Stimulated activated CD4-positive, alpha-beta T cell treated with anti-CD3 and anti-CD28 coated beads, Interleukin-1b, Interleukin-23, amount 100 ng/mL, for 24 hours (primary cell): ENCODE measurements at regions not wholly inside any gene's neighbourhood (a gene's known extent, or its start where the extent isn't known, plus 50 kb on each side); places are given as distances from the start of the nearest gene placed in this dataset.

Experiments used
- DNase-seq, 4 experiments: peaks; one replicate each; pipeline ENCODE4 v3.0.0-alpha.2; 2020; ENCODE audit warnings: low read depth in 4 of 4, low spot score in 1 of 4

DNA sequence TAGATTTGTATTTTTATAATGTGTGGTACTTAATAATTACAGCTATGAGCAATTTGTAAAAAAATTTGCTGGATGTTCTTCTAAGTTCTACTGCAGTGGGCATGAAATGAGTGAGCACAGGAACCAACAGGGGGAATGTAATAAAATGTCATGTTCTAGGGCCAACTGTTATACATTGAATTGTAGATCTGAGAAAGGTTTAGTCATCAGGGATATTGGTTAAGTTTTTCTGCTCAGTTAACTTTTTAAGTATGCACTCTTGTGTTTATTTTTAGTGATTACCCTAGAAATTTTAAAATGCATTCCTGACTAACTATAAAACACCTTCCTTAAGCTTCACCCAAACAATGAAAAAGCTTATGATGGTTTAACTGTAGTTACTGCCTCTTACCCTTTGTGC, 101.8 kb downstream of the CAND1 start:
- no peak for DNase-seq

DNA sequence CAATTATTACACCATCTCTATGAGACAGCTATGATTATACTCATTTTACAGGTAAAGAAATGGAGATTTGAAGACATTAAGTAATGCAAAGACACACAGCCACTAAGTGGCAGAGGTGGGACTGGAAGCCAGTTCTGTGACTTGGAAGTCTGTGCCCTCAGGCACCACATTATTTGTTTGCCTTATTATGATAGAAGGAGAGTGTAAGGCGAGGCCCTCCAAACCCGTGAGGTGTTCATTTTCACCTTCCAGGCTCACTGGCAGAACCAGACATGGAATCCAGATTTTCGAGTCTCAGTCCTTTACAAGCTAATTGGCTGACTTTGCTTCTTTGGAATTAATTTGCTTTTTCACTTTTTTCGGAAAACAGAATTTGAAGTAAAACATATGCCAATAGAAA, 107.9 kb downstream of the CAND1 start:
- DNase-seq, result no peak

DNA sequence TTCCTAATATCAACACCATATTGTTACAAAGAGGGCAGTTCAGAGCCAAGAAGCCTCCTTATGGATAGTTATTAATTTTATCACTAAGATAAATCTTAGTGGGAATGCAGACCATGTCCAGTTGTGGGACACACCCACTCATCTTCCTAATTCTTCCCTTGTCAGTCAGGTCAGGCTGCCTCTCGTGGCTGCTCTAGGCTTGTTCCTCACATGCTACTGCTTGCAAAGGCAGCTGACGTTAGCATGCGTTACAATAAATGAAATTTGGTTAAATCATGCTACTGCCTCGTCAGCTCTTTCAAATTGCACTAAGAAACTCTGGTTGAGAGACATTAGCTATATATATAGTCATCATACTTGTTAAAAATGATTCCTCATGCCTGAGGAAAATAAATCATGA, 108.4 kb downstream of the CAND1 start:
- no peak for DNase-seq

DNA sequence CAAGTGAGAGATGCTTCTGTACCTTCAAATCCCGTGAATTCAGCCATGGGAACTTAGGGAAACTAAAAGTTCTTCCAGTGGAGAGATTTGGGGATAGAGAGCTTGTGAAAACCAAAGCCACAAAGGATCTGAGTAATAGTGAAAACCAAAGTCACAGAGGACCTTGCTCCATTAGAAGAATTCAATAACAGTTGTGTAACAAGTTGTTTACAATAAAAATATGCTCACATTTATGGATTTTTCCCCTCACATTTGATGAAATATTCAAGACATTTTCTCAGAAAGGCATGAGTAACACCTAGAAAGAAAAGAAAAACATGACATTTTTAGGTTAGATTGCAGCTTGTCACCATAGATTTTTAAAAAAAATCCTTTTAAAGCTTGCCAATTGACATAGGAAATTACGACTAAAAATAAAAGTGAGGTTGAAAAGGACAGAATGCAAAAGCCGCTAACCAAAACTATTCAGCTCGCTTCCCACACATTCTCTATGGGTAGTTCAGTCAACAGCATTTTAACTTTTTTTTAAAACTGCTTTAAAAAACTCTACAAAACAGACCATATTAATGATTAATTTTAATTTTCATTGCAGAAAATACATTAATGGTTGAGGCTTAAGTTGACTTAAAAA, 113.2 kb downstream of the CAND1 start:
- no peak for DNase-seq

DNA sequence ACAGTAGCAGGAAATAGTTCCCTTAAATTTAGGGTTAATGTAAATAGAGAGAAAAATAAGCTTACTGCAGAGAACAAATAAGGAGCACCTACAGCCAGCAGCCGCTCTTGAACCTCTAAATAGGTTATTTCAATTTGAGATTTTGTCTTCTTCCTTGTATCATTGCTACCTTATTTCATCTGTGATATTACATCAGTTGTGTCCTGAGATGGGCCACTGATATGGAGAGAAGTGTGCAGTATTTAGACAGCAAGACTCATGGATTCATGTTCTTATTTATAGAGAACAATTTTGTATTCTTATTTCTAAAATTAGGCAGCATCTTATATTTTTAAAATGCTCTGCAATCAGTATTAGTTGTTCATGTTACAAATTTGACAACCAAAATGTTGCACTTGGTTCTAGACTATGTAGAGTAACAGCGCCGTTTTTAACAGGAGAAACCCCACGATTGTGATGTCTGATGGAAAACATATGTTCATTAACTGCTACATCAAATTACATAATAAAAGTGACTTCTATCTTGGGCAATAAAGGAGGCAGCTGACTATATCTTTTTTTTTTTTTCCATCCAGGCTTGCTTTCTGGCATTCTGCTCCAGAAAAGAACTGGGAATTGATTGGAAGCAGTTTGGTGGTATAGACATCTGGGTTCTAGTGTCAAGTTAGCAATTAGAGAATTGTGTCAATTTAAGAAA, 117.9 kb downstream of the CAND1 start:
- no peak for DNase-seq

DNA sequence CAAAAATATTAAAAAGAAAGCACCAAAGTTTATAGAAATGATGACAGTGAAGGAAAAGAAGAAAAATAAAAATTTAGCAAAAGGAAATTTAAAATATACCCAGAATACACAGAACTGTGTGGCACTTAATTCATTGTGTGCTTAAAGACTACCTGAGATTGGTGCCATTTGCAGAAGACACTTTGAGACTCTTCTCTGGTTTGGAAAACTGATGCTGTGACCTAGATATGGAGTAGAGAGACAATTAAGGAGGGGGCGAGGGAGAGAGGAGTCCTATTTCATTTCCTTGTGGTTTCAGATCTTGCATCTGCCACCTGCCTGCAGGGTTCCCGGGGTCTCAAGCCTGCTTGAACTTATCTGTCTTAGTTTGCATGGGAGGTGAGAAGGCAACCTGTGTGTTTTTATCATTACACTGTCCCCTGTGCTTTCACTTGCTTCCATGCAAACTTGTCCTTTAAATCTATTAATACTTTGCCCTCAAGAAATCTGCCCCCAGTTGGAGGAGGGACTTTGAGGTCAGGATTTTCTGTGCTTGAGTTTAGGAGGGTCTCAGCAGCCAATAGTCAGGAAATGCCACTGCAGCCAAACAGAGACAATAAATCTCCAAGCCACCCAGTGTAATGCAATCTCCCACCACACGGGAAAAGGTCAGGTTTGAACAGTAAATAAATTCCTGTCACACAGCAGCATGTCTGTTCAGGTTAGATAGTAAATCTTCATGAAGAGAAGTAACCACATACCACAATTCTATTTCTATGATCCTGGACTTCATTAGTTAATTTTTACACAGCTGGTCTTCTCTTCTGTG, 119.4 kb downstream of the CAND1 start:
- no peak for DNase-seq

DNA sequence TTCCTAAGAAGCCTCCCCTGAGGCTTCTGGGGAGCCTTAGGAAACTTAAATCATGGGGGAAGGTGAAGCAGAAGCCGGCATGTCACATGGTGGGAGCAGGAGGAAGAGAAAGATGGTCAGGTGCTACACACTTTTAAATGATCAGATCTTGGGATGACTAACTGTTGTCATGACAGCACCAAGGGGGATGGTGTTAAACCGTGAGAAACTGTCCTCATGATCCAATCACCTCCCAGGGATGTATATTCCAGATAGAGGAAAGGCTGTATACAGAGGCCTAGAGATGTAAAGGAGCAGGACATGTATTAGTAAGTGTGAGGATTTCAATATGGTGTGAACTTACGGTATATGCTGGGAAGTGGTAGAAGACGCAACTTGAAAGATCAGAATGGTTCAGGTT, 121.1 kb downstream of the CAND1 start:
- DNase-seq, result no peak

DNA sequence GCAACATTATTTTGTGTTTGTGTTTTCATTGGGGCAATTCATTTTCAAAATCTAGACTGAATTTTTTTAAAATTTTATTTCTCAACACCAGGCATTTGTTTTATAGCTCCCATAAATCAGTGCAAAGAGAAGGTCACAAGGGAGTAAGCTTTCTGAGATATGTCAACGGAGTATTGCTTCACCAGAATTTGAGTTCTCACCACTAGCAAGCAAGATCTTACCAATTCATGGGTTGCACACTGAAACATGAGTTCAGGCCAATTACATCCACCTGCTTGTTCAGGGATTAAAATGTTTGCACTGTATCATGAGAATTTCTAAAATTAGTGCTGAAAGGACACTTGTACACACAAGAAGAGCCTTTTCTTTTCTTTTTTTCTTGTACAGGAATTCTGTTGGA, 121.9 kb downstream of the CAND1 start:
- no peak for DNase-seq

DNA sequence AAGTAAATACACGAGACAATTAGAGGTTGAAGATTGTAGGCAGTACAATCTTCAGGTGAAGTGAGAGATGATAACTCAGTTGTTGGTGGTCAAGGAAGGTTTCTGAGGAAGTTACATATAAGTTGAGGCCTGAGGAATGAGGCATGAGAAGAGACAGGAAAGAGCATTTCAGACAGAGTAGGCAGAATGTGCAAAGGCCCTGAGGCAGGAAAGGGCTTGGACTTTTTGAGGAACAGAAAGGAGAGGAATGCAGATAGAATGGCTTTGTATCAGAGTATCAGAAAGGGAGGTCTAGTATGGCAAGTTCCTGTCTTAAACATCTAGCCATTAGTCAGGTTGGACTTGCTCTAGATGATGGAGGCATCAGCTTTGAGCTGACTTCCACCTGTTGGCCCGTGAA, 122.5 kb downstream of the CAND1 start:
- DNase-seq, result no peak

DNA sequence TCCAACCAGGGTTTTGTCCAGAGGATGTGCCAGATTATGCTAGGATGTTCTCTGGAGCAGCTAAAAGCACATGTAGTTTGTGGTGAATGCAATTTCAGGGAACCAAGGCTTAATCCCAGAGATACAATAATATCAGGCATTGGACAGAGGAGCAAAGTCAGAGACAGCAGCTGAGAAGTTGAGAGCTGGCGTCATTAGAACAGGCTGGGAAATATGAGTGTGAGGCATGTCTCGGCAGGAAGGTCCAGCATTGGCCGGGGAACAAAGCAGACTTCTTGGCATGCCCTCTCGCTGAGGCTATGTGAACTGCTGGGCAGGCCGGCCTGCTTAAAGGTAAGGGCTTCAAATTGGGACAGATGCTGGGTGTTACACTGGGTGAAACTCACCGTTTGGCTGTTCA, 125.4 kb downstream of the CAND1 start:
- no peak for DNase-seq

DNA sequence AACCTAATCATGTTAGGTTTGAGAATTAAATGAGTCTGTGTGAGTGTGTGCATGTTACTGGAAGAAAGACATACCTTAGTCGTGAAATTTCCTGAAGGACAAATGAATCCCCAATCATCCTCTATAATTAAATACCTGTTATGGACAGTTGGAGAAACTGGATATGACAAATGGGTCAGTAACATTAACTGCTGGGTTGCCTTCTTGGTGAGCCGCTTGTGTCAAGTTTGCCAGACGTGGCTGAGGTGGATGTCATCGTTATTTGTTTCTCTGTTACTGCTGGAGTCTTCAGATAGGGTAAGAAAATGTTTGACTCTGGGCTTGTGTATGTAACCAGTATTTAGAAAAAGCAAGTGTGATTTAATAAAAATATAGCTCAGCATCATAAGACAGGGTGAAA, 131.6 kb downstream of the CAND1 start:
- DNase-seq, result no peak

DNA sequence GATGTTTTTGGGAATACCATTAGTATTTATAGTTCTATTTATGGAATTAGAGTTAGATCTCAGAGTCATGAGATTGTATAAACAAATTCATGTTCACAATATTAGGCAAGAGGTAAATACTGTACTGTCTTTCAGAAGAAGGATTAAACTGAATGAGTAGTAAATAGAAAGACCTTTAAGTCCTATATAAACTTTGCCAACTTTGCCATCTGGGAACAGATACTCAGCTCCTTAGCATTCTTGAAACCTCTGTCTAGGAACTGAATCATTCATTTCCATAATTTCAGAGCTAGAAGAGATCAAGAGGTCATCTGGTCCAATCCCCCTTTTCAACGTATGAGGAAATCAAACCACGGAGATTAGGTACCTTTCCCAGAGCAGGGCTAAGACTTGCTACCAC, 141.1 kb downstream of the CAND1 start:
- no peak for DNase-seq

DNA sequence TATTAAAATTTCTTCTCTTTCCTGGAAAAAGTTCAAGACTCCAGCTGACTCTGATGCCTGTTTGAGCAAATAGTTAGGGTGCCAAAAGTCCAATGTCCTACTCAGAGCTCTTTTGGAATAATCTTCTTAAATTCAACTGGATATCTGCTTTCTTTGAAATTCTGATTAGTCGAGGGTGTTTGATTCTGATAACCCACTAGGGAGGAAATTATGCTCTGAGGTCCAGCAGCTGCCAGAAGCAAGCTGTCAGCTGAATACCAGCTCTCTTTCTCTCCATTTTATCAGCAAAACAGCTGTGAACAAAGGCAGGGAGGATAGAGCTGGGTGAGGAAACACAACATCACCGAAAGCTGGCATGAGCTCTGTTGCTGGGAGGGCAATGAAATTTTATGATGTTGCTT, 141.5 kb downstream of the CAND1 start:
- DNase-seq, result no peak

DNA sequence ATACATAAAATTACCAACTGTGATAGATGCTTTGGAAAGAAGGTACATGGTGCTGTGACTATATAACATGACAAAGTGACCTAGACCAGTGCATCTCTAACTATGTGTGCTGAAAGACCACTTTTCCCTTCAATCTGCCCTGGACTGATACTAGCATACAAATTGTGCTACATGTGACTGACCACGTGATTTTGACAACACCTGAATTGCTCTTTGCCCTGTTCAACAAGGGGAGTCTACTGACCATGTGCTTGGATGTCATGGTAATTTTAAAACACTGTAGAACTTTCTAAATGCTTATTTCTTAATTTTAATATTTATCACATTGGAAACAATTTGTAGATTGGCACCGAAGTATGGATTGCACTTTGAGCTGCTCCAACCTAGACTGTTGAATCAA, 142.4 kb downstream of the CAND1 start:
- DNase-seq, result no peak

DNA sequence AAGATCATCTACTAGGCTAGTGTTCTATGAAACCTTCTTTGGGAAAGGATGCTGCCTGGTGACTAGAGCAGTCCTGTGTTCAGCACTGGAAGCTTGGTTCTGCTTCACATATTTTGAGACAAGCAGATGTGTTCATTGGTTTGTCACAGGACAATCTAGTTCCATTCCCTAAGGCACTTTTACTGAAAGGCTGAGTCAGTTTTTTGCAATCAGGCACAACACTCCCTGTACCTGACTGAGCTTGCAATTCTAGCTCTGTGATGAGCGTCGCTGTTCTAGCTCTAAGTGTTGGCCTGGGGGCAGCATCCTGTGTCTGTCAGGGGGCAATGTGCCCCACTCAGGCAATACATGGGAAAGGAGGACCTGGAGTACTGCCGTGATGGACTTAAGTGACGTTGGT, 144.4 kb downstream of the CAND1 start:
- DNase-seq, result no peak

DNA sequence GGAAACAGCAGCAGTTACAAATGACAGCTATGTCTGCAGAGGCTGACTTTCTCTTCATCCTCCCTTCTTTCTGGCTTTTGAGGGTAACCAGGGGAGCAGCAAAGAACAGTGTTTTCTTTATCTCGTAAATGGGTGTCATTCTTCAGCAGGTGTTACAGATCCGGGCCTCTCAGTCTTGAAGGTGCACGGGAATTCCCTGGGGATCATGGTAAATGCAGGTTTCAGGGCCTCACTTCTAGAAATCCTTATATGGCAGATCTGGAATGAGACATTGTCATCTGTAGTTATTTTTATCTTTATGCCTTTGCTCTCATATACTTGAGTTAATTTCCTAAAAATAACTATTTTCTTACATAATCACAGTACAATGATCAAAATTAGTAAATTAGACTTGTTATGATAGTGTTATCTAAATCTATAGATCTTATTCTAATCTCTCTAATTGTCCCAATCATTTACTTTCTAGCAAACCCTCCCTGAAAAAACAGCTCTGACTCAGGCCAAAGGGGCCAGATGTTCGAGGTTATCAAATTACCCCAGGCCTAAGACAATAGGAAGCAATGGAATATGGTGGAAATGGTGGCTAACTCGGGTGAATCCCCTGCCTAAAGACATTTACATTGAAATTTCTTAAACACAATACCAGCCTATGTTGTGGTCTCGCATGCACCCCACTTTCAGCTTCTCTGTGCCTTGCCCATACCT, 145.0 kb downstream of the CAND1 start:
- DNase-seq, result no peak

DNA sequence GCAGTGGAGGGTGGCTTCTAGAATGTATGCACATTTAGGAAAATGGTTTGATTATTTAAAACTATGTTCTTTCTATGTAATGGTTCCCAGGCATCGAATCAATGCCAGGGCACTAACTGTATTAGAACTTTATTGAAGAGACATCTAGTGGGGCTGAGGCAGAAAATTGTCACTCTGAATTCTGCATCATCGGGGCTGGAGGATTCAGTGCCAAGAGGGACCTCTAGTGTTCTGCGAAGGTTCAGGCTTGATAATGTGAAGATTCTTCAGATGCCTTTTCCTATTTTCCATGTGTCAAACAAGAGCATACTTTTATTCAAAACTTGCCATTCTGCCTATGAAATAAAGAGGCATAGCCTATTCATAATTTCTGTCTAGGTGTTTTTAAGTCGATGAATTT, 146.3 kb downstream of the CAND1 start:
- no peak for DNase-seq

DNA sequence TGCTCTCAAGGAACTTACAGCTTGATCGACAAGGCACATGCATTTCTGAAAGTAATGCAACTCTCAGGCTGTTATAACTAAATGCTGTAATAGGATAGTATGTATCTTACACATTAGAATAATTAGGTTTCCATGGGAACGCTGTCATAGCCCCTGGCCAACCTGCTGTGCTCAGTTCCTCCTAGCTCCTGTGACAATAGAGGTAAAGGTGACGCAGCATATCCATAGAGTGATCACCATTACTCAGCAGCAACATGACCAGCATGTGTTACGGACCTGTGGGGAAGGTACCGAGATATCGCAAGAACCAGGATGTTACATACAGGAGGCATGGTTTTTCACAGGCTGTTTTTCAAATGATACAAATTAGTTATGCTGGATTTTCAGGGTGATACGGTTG, 150.7 kb downstream of the CAND1 start:
- DNase-seq, result no peak

DNA sequence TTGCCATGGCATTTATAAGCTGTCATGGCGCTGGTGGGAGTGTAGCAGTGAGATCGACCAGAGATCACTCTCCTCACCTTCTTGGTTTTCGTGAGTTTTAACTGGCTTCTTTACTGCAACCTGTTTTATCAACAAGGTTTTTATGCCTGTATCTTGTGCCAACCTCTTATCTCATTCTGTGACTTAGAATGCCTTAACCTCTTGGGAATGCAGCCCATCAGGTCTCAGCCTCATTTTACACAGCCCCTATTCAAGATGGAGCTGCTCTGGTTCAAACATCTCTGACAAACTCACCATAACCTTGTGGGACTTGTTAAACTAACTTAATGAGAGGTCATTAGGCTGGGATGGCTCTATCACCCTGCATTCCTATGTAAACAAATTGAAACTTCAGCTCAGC, 151.3 kb downstream of the CAND1 start:
- no peak for DNase-seq

DNA sequence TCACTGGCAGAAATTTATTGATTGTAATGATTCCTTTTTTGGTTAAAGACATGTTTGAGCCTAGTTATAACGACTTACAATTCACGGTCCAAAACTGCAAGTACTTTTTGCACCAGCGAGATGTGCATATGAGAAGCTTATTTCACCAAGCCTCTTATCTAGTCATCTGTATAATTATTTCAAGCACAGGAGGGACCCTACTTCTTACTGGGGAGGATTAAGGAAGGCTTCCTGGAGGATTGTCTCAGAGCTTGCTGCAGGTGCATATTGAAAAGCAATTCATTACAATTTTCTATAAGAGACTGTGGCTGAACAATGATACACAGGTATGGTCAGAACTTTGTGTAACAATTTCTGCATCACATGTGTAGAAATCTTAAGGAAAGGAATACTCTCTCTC, 152.9 kb downstream of the CAND1 start:
- DNase-seq, result no peak

DNA sequence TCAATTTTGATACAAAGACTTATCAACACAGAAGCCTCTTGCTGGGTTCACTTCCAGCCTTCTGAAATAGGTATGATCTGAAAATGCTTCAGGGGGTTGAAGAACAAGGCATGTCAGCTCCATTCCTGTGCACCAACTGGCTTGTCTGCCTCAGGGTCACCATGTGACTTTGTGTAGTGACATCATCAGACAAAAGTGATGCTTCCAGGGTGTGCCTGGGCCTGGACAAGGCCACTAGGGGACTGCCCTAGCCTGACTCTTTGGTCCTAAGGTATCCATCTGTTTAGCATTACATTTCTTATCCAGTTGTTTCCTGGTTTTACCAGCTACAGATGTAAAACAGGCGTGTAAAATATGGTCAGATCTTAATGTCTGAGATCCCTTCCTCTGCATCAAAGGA, 155.6 kb downstream of the CAND1 start:
- DNase-seq, result no peak

DNA sequence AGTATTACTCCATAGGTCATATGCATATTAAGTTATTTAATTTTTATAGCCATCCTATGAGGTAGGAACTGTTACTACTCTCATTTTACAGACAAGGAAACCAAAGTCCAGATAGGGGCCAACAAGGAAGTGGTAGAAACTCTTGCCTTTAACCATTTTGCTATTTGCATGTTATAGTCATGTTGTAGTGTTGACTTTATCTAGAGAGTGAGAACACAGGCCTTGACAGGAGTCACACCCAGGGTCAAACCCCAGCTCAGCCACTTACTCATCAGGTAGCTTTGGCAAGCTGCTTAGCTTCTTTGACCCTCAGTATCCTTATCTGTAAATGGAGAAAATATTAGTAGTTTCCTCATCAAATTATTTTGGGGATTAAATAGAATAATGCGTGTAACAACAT, 156.2 kb downstream of the CAND1 start:
- DNase-seq, result no peak
